Mesodermal cell (in vitro differentiated cells): ENCODE measurements at regions not wholly inside any gene's neighbourhood (a gene's known extent, or its start where the extent isn't known, plus 50 kb on each side); places are given as distances from the start of the nearest gene placed in this dataset.

Experiments
- H3K27ac ChIP-seq: 2 replicates; pipeline ENCODE4 v1.7.0; 2013; ENCODE audit warnings: mild to moderate bottlenecking, low read depth, low read length, moderate library complexity; ENCODE audit not compliant: severe bottlenecking
- H3K36me3 ChIP-seq: 2 replicates; pipeline ENCODE4 v1.7.1; 2013; ENCODE audit warnings: mild to moderate bottlenecking, low read length, moderate library complexity; ENCODE audit not compliant: control insufficient read depth, insufficient read depth
- H3K4me1 ChIP-seq: one replicate; pipeline ENCODE4 v1.7.1; 2013; ENCODE audit warnings: mild to moderate bottlenecking, low read length; ENCODE audit not compliant: insufficient read depth, control insufficient read depth, poor library complexity, severe bottlenecking
- H3K4me3 ChIP-seq: 2 replicates; pipeline ENCODE4 v1.7.0; 2013; ENCODE audit warnings: low read length, control low read depth, mild to moderate bottlenecking; ENCODE audit not compliant: insufficient read depth, poor library complexity, severe bottlenecking; ENCODE audit errors: extremely low read depth
- H3K9me3 ChIP-seq: 2 replicates; pipeline ENCODE4 v1.7.1; 2013; ENCODE audit warnings: mild to moderate bottlenecking, low read length, moderate library complexity; ENCODE audit not compliant: control insufficient read depth
- WGBS, 2 experiments: methylation state at CpG; one replicate each; pipeline ENCODE4 v1.1.5; 2013; ENCODE audit warnings: missing lambda C conversion rate in 2 of 2; ENCODE audit not compliant: insufficient coverage in 2 of 2; 5-methylcytosine and 5-hydroxymethylcytosine counted together

- Histone ChIP-seq H3K9me3 (no peaks in the 10 kb centered on the region), H3K36me3 (no peaks in the 10 kb centered on the region), H3K27ac (no peak overlapping the region), H3K4me3 (no peak overlapping the region), H3K4me1 (no peaks in the 10 kb centered on the region)
- WGBS, 2 experiments: 86 to 100% methylated on average over 1 of the region's 1 CpG
Observed at GRCh38 chr10:44013981-44014380, 365.3 kb upstream of the ZNF32 start.

- Histone ChIP-seq H3K4me3 (no peak overlapping the region), H3K36me3 (no peaks in the 10 kb centered on the region), H3K4me1 (no peaks in the 10 kb centered on the region), H3K27ac (no peak overlapping the region), H3K9me3 (no peaks in the 10 kb centered on the region)
- WGBS, 2 experiments: 94 to 100% methylated on average over 3 of the region's 3 CpGs
Observed at GRCh38 chr10:44012921-44013320, 364.2 kb upstream of the ZNF32 start.

DNA sequence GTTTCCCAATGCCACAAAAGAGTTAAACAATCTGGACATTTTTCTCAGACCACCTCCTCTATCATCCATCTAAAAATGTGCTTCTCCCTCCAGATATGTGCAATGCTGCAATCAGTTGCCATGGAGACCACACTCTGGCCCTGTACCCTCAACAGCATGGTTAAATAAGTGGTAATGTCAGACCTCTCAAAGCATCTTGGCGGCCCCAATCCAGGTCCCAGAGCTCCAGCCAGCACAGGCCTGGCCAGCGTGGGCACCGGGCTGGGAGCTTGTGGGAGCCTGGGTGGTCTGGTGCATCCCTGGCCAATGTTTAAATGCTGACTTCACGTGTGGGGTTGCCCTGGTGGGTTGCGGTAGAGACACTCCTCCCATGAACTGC lies 362.9 kb upstream of the ZNF32 start:
- H3K36me3 ChIP-seq: no peaks in the 10 kb centered on the region
- WGBS, 2 experiments: 80 to 94% methylated on average over 2 to 5 of the region's 5 CpGs
- no peak overlapping the region for H3K4me3 ChIP-seq
- no peaks in the 10 kb centered on the region for H3K4me1 ChIP-seq
- H3K27ac ChIP-seq: no peak overlapping the region
- H3K9me3 ChIP-seq: no peaks in the 10 kb centered on the region

DNA sequence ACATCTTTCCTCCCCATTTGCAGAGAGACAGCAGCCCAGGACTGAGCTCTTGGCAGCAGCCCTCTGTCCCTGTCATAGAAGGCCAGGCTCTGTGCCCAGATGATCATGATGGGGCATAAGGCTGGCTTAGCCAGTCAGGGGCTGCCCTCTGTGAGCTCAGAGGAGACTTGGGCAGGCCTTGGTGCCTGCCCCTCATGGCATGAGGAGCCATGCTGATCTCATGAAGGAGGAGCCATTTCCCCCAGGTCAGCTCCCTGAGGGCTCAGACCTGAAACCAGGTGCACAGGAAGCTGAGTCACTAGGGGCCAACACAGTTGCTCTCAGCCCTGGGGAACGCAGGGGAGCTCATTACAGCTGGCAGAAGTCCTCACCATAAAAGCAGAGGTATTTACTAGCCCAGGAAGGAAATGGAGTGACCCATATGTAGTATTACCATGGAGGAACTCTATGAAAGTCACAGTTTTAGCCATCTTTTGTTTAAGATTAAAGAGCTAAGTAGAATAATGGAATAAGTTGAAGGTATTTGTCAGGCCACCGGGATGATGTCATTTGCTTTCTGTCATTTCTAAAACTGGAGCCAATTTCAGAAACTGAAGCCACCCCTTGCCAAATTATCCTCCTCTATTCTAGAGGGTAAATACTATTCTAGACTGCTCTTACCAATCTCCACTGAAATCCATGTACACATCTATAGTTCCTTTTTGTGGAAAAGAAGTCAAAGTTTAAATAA lies 362.4 kb upstream of the ZNF32 start:
- WGBS, 2 experiments: no CpG with 5 or more reads among the region's 2 CpGs
- Histone ChIP-seq H3K9me3 (no peaks in the 10 kb centered on the region), H3K27ac (no peak overlapping the region), H3K4me1 (no peaks in the 10 kb centered on the region), H3K4me3 (no peak overlapping the region), H3K36me3 (no peaks in the 10 kb centered on the region)

DNA sequence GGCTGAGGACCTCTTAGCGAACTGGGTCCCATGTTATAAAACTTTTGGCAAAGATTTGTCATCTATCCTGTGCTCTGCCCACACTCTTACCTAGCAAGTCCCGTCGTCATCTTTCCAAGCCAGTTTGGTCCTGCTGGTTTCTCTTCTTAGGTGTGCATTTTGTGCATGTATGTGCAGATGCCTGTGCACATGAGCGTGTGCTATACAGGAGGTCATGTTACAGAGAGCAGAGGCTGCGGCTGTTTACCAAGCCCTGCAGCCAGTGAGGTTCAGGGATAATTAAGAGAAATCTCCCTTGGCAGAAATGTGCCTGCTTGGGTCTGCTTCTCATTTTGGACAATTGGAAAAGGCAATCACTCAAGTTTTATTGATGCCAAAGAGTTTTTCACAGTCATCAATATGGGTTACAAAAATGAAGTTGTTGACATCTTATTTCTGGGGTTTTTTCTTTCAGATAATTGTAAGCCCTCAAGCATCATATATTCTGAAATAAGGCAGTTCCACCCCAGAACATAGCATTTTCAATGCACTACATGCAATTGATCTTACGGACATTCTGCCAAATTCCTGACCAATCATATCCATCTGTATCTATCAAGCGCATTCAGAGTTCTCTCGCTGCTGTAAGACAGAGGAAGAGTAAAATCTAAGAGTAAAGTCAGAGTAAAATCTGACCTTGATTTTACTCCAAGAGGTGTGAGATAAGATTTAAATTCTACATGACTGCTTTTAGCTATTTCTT lies 361.4 kb upstream of the ZNF32 start:
- WGBS, 2 experiments: 50 to 77% methylated on average over 2 to 5 of the region's 8 CpGs
- Histone ChIP-seq H3K36me3 (no peaks in the 10 kb centered on the region), H3K4me1 (no peaks in the 10 kb centered on the region), H3K9me3 (no peaks in the 10 kb centered on the region), H3K4me3 (no peak overlapping the region), H3K27ac (no peak overlapping the region)

GRCh38 chr10:44008917-44009709 lies 360.4 kb upstream of the ZNF32 start:
- Histone ChIP-seq H3K4me1 (no peaks in the 10 kb centered on the region), H3K9me3 (no peaks in the 10 kb centered on the region), H3K27ac (no peak overlapping the region), H3K36me3 (no peaks in the 10 kb centered on the region), H3K4me3 (no peak overlapping the region)
- WGBS, 2 experiments: 75 to 86% methylated on average over 9 to 10 of the region's 11 CpGs

GRCh38 chr10:44008270-44008916 lies 359.7 kb upstream of the ZNF32 start:
- no peaks in the 10 kb centered on the region for H3K36me3 ChIP-seq
- no peaks in the 10 kb centered on the region for H3K4me1 ChIP-seq
- no peaks in the 10 kb centered on the region for H3K9me3 ChIP-seq
- WGBS, 2 experiments: 82 to 89% methylated on average over 5 to 8 of the region's 10 CpGs
- H3K27ac ChIP-seq: no peak overlapping the region
- H3K4me3 ChIP-seq: no peak overlapping the region

GRCh38 chr10:44006771-44007170 lies 358.1 kb upstream of the ZNF32 start:
- WGBS, 2 experiments: 100% methylated on average over 1 of the region's 1 CpG; no CpG with 5 or more reads in 1 of the 2 experiments
- no peak overlapping the region for H3K4me3 ChIP-seq

GRCh38 chr10:44005788-44006099 lies 357.1 kb upstream of the ZNF32 start:
- no peak overlapping the region for H3K4me3 ChIP-seq
- 80 to 98% methylated on average over 6 to 9 of the region's 12 CpGs for WGBS, 2 experiments
- no peaks in the 10 kb centered on the region for H3K9me3 ChIP-seq
- no peaks in the 10 kb centered on the region for H3K36me3 ChIP-seq
- no peaks in the 10 kb centered on the region for H3K4me1 ChIP-seq
- H3K27ac ChIP-seq: no peak overlapping the region

More at GRCh38 chr10:44006771-44007170, 358.1 kb upstream of the ZNF32 start:
- Histone ChIP-seq H3K4me1 (no peaks in the 10 kb centered on the region), H3K9me3 (no peaks in the 10 kb centered on the region), H3K36me3 (no peaks in the 10 kb centered on the region), H3K27ac (no peak overlapping the region)

DNA sequence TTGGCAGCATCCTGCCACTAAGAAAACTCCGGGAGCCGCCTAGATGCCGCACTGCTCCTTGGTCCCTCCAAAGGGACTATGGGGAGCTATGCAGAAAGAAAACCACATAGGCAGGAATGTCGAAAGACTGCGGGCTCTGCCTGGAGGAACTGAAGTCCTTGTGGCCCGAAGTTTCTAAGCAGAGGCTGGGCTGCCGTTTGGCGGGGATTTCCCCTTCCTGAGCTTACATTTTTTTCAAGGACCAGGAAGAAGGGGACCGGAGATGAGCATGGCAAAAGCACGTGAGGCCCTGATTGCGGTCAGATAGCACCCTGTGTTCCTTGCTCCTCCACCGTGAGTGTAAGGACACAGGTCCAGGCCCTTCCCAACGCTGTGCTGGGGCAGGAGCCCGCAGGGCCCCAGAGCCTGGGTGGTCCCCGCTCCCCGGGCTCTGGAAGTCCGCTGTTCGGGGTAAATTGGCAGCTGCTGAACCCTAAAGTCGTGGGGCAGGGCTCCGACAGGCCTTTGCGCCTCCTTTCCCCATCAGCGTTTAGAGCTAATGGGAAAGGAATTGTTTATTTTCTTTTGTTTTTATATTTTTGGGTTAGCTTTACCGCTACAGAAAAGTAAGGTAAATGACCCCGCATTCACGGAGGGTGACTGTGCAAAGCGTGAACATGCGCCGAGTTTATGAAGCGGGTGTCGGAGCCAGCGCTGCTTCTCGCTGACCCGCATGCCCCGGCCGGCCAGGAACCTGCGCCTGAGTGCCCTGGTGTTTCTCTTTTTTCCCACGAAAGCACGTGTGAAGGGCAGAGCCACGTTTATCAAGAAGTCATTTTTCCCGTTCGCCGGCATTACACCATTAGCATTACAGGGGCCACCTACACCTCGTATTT lies 356.5 kb upstream of the ZNF32 start:
- Histone ChIP-seq H3K36me3 (no peaks in the 10 kb centered on the region), H3K27ac (no peak overlapping the region), H3K4me1 (no peaks in the 10 kb centered on the region), H3K4me3 (no peak overlapping the region), H3K9me3 (no peaks in the 10 kb centered on the region)
- WGBS, 2 experiments: 90 to 93% methylated on average over 39 to 43 of the region's 43 CpGs
